SK-N-SH treated with all-trans-retinoic acid at 6 μM for 48 hours (cell line): ENCODE measurements at regions not wholly inside any gene's neighbourhood (a gene's known extent, or its start where the extent isn't known, plus 50 kb on each side); places are given as distances from the start of the nearest gene placed in this dataset.

Experiments used
- ARNTL ChIP-seq: fragments of 450-650 bp; formaldehyde crosslinking; IDR thresholded peaks from 2 replicates; pipeline ENCODE4 v1.5.0; 2020; ENCODE audit warnings: low read depth, mild to moderate bottlenecking, moderate library complexity, borderline replicate concordance
- BACH2 ChIP-seq: fragments of 250-450 bp; sonication (Bioruptor Pico); IDR thresholded peaks from 2 replicates; pipeline ENCODE4 v1.9.0; 2021; ENCODE audit warnings: mild to moderate bottlenecking, borderline replicate concordance
- PATZ1 ChIP-seq: fragments of 250-450 bp; sonication (Bioruptor Pico); IDR thresholded peaks from 2 replicates; pipeline ENCODE4 v1.8.0; 2020; ENCODE audit warnings: mild to moderate bottlenecking, moderate library complexity, borderline replicate concordance
- SNAI2 ChIP-seq: fragments of 250-450 bp; sonication (Bioruptor Pico); IDR thresholded peaks from 2 replicates; pipeline ENCODE4 v1.5.0; 2020; ENCODE audit warnings: mild to moderate bottlenecking, moderate library complexity
- ZFP30 ChIP-seq: fragments of 450-650 bp; formaldehyde crosslinking; IDR thresholded peaks from 2 replicates; pipeline ENCODE4 v1.5.0; 2022; ENCODE audit warnings: mild to moderate bottlenecking, moderate library complexity
- ZNF8 ChIP-seq: fragments of 450-650 bp; formaldehyde crosslinking; IDR thresholded peaks from 2 replicates; pipeline ENCODE4 v1.5.0; 2020; ENCODE audit warnings: mild to moderate bottlenecking, moderate library complexity

- no peak for TF ChIP-seq ARNTL
- TF ChIP-seq PATZ1 = no peak
- no peak for TF ChIP-seq ZNF8 (CRISPR knock-in tag)
- TF ChIP-seq ZFP30 (CRISPR knock-in tag) = no peak
- no peak for TF ChIP-seq BACH2 (CRISPR knock-in tag)
- no peak for TF ChIP-seq SNAI2 (CRISPR knock-in tag)
Measured at GRCh38 chr13:53110181-53110580, 81.6 kb downstream of the OLFM4 start.
